ENCODE measurements at regions not wholly inside any gene's neighbourhood (a gene's known extent, or its start where the extent isn't known, plus 50 kb on each side); places are given as distances from the start of the nearest gene placed in this dataset.
"Not testable (repeated sequence)": the region's sequence is repeated elsewhere in the genome, so short reads cannot be mapped to it uniquely, and the experiment has no call there.

DNA sequence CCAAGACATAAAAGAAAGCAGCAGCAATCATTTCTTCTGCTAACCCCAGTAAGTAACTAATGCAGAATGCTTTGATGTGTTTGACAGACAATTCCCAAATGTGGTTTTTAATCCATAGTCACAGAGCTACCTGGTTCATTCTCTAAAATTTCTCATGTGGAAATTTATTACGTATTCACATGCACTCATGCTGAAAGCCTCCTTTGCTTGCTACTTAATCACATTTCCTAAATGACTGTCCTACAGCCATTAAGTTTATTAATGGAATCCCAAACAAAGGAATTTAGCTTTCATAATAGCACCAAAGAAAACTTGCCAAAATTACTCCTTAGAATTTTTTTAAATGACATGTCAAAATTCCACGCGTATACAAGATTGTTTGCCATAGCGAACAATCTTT, 68.6 kb upstream of the MCHR2 start:
- Mint-ChIP-seq H3K36me3 (ENCODE audit: insufficient read depth) (peaks cover 1% of the 10 kb centered on the region), H3K4me1 (no peaks in the 10 kb centered on the region), H3K27ac (ENCODE audit: low read depth) (no peak overlapping the region), H3K4me3 (no peak overlapping the region), H3K27me3 (peaks cover 33% of the 10 kb centered on the region), H3K9me3 (peaks cover 5% of the 10 kb centered on the region)
- ATAC-seq (replicated peaks; ENCODE audit: extremely low read depth, poor library complexity, severe bottlenecking), result no peak
- DNase-seq (ENCODE audit: low spot score in 2 of 2), result no peak

GRCh38 chr6:100057941-100058340, 63.9 kb upstream of the MCHR2 start:
- DNase-seq (ENCODE audit: low spot score in 2 of 2) (no peak), ATAC-seq (replicated peaks; ENCODE audit: extremely low read depth, poor library complexity, severe bottlenecking) (no peak)
- H3K27ac Mint-ChIP-seq (ENCODE audit: low read depth), result no peak overlapping the region
- H3K9me3 Mint-ChIP-seq, result peaks cover 5% of the 10 kb centered on the region
- H3K27me3 Mint-ChIP-seq, result peaks cover 33% of the 10 kb centered on the region
- no peaks in the 10 kb centered on the region for H3K36me3 Mint-ChIP-seq (ENCODE audit: insufficient read depth)
- H3K4me3 Mint-ChIP-seq, result no peak overlapping the region
- no peaks in the 10 kb centered on the region for H3K4me1 Mint-ChIP-seq

DNA sequence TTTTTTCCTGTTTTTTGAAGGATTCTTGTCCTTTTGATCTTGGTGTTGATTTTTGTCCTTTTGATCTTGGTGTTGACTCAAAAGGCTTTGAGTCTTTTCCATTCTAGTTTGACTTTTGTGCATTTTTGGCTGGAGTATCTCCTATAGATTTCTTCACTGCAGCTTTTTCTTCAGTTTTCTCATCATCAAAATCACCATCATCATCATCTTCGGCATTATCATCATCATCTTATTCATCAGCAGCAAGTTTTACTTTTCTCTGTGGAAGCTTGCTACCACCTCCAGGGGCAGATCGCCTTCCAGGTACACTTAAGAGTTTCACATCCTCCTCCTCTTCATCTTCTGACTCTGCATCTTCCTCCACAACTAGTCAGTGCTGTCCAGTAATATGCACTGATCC, 56.5 kb upstream of the MCHR2 start:
- no peak overlapping the region for H3K4me3 Mint-ChIP-seq
- H3K27me3 Mint-ChIP-seq, result no peaks in the 10 kb centered on the region
- H3K27ac Mint-ChIP-seq (ENCODE audit: low read depth), result no peak overlapping the region
- H3K4me1 Mint-ChIP-seq, result no peaks in the 10 kb centered on the region
- no peak for DNase-seq (ENCODE audit: low spot score in 2 of 2)
- ATAC-seq (replicated peaks; ENCODE audit: extremely low read depth, poor library complexity, severe bottlenecking), result no peak
- H3K9me3 Mint-ChIP-seq, result no peaks in the 10 kb centered on the region
- H3K36me3 Mint-ChIP-seq (ENCODE audit: insufficient read depth), result no peaks in the 10 kb centered on the region

GRCh38 chr6:100043961-100044360, 49.9 kb upstream of the MCHR2 start:
- H3K4me3 Mint-ChIP-seq; ATAC-seq (replicated peaks; ENCODE audit: extremely low read depth, poor library complexity, severe bottlenecking); H3K4me1 Mint-ChIP-seq; DNase-seq (ENCODE audit: low spot score in 2 of 2); H3K36me3 Mint-ChIP-seq (ENCODE audit: insufficient read depth); H3K27ac Mint-ChIP-seq (ENCODE audit: low read depth): not testable (repeated sequence)
- peaks cover 11% of the 10 kb centered on the region for H3K9me3 Mint-ChIP-seq
- H3K27me3 Mint-ChIP-seq, result peaks cover 30% of the 10 kb centered on the region

Data from central memory CD8-positive, alpha-beta T cell (primary cell).